ENCODE measurements at regions not wholly inside any gene's neighbourhood (a gene's known extent, or its start where the extent isn't known, plus 50 kb on each side); places are given as distances from the start of the nearest gene placed in this dataset.

DNA sequence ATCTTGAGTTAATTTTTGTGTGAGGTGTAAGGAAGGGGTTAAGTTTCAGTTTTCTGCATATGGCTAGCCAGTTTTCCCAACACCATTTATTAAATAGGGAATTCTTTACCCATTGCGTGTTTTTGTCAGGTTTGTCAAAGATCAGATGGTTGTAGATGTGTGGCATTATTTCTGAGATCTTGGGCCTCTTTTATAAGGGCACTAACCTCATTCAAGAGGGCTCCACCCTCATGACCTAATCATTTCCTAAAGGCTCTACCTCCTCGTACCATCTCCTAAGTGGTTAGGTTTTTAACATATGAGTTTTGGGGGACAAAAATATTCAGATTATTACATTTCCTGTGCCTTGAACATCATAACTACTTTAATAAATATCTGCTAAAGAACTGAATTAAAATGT lies 510.9 kb downstream of the UTRN start:
- no peak for DNase-seq
- in situ Hi-C loops (cut with MboI; ENCODE audit: low pct_unique_long_range_greater_than_20kb, low sequenced_read_pairs), result no loop called here

DNA sequence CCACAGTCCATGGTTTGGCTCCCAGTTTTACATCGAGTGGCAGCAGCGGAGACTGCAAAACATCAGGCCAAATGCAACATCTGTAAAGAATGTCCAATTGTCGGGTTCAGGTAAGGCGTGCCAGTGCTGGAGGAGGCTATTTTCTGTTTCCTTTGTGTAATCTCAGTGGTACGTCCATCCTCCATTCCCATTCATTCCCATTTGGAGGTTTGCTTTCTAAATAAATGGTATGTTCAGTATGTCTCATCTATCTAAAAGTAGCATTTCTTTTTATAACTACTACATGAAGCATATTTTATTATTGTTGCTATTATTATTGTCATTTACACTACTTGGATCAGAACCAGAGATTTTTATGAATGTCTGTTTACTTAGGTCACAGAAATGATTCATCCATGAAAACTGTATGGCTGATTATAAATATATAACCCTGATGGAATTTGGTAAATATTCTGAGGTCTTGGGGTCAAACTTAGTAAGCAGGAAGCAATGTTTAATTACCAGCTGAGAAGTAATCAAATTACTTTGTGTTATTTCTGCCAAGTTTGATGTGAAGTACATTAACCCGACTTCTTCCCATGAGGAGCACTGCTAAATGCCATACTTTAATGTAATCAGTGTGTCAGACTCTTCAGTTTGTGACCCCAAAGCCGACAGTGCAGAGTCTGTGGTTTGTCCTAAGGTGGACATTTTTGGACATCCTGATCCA lies 512.9 kb downstream of the UTRN start:
- no peak for DNase-seq
- in situ Hi-C loops (cut with MboI; ENCODE audit: low pct_unique_long_range_greater_than_20kb, low sequenced_read_pairs), result no loop called here

DNA sequence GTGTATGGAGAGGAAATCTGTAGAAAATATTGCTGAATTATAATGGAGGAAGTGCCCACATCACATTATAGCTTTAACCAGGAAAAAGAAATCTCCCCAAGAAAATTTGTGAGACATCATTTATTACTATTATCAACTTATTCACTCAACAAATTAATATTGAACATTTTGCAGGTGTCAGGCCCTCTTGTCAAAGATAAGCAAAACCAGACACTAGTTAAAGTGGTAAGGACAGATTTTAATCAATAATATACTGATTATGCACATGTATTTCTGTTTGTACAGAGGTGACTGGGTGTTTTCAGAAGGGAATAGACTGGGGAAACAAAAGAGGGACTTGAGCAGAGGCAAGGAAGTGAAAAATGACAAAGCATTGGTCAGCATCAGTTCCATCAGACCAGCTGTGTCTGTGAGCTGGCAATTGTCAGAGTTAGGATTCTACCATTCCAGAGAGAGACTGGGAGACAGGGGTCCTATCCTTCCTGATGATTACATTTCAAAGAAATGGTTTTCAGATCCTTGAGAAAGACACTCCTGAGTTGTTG lies 519.2 kb downstream of the UTRN start:
- in situ Hi-C loops (cut with MboI; ENCODE audit: low pct_unique_long_range_greater_than_20kb, low sequenced_read_pairs), result no loop called here
- no peak for DNase-seq

DNA sequence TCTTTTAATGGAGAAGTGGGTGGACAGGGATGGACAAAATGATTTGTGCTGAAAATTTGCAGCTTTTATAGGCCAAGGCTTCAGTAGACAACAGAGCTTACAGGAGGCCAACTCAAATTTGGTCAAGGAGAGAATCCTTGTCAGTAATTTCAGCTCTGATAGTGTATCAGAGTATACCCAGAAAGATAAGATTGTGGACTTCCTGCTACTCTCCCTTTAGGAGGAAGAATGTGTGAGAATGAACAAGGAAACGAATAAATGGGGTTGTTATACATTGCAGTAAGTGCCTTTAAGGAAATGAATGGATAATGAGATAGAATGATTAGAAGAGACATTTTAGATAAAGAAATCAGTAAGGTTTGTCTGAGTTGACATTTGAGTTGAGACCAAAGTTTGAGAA lies 519.9 kb downstream of the UTRN start:
- in situ Hi-C loops (cut with MboI; ENCODE audit: low pct_unique_long_range_greater_than_20kb, low sequenced_read_pairs), result no loop called here
- no peak for DNase-seq

DNA sequence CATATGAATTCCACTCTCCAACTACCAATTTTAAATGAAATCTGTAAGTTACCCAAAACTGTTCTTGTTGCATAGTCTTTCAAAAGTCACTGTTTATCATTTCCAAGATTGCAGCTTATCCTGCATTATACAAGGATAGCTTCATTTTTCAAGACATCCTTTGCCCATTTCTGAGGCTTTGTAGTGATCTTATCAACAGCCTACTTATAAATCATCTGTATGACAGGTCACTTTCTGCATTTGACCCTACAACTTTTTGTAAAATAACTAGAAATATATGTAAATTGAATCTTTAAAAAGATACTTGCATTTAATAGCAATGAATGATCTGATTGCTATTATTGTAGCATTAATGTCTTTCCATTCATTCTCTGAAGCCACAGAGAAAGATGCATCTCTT lies 521.1 kb downstream of the UTRN start:
- no peak for DNase-seq
- in situ Hi-C loops (cut with MboI; ENCODE audit: low pct_unique_long_range_greater_than_20kb, low sequenced_read_pairs), result no loop called here

DNA sequence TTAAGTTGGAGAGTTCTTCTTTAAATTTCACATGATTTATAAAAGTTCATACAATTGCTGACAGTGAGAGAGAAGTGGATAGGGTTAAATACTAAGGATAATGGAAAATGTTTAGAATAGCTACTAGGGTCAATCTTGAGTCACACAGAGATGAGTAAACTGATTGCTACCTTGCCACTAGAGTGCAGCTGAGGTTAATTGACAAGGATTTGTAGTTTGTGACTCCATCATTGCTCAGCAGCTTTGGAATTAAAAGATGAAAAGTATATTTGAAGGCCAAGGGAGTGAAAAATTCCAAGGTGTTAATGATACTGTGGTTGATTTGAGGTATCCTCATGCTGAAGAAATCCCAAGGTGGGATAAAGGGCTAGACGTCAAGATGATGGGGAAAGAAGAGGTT lies 524.0 kb downstream of the UTRN start:
- DNase-seq, result no peak

DNA sequence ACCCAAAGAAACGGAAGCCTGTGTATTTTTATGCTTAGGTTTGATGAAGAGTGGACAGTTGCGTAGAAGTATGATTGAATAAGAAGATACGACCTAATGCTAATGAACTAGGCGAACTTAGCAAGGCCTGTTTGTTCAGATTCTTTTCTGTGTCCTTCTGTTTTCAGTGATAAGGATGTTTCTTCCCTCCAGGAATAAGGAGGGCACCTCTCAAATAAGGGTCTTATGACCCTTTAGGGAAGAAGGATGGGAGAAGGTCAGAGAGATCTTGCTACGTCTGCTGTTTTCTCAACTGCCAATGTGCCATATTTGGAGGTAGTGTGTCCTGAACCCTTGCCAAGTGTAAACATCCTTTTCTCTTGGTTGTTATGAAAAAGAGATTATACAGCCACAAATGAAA lies 524.8 kb downstream of the UTRN start:
- DNase-seq, result no peak
- in situ Hi-C loops (cut with MboI; ENCODE audit: low pct_unique_long_range_greater_than_20kb, low sequenced_read_pairs), result no loop called here

More for the DNA sequence above, 524.0 kb downstream of the UTRN start:
- in situ Hi-C loops (cut with MboI; ENCODE audit: low pct_unique_long_range_greater_than_20kb, low sequenced_read_pairs), result no loop called here

DNA sequence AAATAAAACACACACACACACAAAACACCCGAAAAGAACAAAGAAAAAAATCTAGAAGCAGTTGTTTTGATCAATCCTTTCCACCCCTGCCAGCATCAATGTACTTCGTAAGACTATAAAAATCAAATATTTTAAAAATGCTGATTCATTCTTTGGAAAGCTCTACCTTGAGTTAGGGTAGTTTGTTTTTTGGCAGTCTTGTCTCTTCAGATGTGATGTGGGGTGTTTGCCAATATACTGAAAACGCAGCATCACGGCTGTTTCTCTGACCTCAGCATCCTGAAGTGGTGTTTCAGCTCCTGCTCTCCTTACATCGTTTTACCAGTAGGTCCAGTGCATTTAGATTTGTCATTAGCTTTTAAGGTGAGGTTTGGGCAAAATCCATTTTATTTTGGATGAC lies 526.0 kb downstream of the UTRN start:
- DNase-seq, result no peak
- in situ Hi-C loops (cut with MboI; ENCODE audit: low pct_unique_long_range_greater_than_20kb, low sequenced_read_pairs), result no loop called here

DNA sequence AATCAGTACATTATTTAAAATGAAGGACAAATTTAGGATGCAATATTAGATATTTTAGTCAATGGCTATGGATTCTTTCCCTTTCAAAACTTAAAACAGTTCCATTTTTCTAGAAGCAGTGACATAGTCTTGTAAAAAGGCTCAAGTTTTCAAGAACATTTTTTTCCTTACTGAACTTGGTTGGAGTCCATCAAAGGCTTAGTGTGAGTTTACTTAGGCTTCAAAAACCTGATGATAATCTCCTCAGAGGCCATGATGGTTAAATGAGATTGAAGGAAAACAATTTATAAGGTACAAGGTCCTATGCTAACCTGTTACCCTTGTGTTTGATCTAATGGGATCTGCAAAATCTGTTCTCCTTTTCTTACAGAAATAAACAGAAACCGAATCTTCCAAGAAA lies 531.8 kb downstream of the UTRN start:
- in situ Hi-C loops (cut with MboI; ENCODE audit: low pct_unique_long_range_greater_than_20kb, low sequenced_read_pairs), result no loop called here
- no peak for DNase-seq

DNA sequence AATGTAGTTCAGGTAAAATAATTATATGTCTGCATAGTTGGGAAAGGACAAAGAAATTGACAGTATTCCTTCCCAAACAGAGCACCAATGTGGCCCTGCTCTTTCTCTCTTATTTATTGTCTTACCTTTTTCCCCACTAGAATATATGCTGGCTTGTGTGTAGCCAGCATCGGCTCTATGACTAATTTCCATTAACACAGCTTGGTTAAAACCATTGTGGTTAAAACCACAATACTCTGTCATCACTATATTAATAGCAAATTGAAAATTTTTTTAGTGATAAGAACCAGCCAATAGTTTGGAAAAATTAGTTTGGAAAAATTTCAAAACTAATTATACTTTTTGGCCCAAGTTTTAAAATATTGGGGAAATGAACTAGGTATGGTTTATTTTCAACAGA lies 535.1 kb downstream of the UTRN start:
- in situ Hi-C loops (cut with MboI; ENCODE audit: low pct_unique_long_range_greater_than_20kb, low sequenced_read_pairs), result no loop called here
- DNase-seq, result no peak

DNA sequence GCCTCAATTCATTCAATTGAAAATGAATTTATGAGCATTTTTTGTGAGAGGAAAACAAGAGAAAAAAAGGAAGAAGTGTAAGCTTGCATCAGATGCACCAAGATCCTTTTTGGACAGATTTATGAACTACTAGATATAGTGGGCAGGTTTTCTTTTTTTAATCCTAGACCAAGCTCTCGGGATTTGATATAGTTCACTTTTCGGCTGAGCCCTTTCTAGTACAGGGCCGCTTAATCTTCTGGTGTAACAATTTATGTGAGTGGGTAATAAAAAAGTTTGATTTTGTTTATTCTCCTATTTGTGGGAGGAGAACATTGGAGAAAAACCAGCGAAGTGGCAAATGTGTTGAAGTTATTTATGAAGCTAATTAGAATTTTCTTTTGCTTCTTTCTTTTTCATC lies 538.0 kb downstream of the UTRN start:
- DNase-seq, result no peak
- in situ Hi-C loops (cut with MboI; ENCODE audit: low pct_unique_long_range_greater_than_20kb, low sequenced_read_pairs), result no loop called here

DNA sequence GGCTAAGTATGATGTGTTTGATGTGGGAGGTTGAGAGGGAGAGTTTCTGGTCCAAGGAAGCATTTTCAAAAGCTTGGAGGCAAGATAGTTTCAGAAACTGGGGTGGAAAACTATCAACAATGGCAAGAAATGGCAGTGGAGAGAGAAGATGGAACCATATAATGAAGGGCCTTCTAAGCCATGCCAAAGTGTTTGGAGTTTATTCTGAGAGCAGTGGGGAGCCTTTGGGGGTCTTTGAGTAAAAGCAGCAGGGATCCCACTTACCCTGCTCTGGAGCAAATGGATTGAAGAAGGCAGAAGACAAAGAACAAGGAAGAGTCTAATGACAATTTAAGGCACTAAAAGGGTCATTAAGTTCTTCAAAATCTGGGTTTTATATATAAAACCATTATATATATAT lies 538.9 kb downstream of the UTRN start:
- no peak for DNase-seq
- in situ Hi-C loops (cut with MboI; ENCODE audit: low pct_unique_long_range_greater_than_20kb, low sequenced_read_pairs), result no loop called here

DNA sequence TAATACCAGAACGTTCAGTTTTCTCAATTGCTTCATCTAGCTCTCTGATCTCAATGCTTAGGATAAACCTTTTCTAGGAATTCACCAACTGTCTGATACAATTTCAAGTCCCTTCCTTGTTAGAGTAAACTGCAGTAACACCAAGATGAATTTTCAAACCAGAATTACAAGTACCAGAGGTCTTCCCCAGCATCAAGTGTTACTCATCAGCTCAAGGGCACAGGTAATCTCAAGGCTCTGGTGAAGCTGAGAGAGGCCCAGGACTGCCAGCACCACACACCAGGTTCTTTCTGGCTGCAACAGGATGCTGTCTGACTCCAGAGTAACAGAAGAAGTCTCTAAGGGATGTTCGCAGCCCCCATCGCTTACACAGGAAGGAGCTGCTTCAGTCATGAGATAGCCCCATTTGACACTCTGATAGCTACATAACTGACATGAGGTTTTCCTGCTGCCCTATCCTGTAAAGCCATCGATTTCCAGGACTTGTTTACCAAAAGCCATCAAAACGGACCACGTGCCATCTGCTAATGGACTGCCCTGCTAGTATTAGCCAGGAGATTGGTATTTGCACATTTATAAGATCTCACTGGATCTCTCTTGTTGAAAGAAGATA lies 549.4 kb downstream of the UTRN start:
- no peak for DNase-seq
- in situ Hi-C loops (cut with MboI; ENCODE audit: low pct_unique_long_range_greater_than_20kb, low sequenced_read_pairs), result no loop called here

DNA sequence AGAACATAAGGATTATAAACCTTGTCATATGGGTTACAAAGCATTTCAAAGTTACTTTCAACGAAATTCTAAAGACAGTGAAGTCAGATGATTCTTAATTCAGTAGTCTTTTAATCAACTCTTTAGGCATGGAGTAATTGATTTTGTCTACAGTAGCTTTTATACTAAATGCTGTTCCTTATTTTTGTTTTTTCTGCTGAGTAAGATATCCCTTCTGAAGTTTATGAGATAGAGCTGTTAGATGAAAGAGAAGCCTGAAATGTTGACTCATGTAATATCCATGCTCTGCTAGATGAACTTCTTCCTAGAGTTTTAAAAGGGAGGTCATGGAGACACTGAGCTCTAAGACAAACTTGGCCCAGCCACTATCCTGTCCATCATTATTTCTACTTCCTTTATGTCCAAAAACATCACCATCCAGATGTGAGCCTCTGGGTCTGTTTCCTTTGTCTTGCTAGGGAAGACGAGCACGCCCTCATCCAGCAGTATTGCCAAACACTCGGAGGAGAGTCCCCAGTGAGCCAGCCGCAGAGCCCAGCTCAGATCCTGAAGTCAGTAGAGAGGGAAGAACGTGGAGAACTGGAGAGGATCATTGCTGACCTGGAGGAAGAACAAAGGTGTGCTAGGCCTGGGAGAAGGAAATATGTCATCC lies 550.3 kb downstream of the UTRN start:
- DNase-seq, result no peak
- in situ Hi-C loops (cut with MboI; ENCODE audit: low pct_unique_long_range_greater_than_20kb, low sequenced_read_pairs), result no loop called here

DNA sequence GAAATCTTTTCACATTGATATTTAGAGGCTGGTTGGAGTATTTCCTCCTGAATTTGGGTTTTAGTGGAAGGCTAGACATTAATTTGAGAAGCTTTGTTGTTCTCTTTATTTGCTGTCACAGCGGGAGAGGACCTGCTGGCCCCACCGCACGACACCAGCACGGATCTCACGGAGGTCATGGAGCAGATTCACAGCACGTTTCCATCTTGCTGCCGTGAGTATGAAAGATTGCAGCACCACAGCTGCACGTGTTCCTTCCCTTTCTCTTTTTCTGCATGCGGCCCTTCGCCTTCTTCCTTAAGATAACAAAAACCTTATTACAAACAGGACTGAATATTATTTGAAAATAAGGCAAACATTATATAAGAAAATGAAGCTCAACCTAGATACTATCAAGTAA lies 555.5 kb downstream of the UTRN start:
- no peak for DNase-seq
- in situ Hi-C loops (cut with MboI; ENCODE audit: low pct_unique_long_range_greater_than_20kb, low sequenced_read_pairs), result no loop called here

DNA sequence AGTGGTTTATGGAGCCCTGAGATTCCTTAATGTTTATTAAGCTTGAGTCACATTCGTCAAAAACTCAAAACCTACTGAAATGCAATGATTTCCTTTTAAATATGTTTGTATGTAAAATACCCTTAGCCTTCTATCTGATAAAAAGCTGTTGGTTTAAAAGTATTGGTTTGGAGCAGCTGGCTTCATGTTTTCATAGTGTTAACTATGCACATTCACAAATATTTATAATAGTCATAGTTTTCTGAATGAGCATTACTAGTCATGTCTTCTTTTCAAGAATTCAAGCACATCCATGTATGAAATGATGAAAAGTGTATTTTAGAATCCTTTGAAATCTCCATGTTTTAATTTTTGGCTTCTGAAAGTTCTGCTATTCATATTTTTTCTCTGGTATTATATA lies 558.6 kb downstream of the UTRN start:
- DNase-seq, result no peak
- in situ Hi-C loops (cut with MboI; ENCODE audit: low pct_unique_long_range_greater_than_20kb, low sequenced_read_pairs), result no loop called here

DNA sequence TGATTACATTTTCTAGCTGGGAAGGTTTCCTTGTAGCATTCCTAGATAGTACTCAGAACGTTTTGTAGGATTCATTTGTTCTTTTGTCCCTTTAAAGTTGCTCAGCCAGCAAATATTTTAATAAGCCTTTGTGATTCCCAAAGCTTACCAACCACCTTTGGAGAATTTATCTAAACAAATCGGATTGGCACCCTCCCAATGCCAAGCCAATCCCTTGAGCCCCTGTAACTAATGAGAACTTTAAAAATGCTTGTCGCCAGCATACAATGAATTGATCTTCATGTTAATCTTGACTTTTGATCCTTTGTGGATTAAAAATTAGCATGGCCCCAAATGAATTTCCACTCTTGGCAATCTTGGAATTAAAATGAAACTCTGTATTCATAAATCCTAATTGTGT lies 559.5 kb downstream of the UTRN start:
- no peak for DNase-seq
- in situ Hi-C loops (cut with MboI; ENCODE audit: low pct_unique_long_range_greater_than_20kb, low sequenced_read_pairs), result no loop called here

DNA sequence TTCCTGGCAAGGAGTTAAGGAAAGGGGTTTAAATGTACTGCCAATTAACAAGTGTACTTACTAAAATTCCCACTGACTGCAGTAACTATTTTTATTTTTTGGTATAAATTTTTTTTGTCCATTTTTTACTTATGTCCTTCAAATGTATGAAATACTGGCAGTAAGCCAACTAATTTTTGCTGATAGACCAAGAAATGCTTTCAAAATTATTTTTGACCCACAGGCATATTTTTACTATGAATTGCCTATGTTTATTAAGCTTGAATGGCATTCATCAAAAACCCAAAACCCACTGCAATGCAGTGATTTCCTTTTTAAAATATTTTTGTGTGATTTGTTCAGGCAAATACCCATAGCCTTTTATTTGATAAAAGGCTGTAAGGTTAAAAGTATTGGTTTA lies 560.1 kb downstream of the UTRN start:
- in situ Hi-C loops (cut with MboI; ENCODE audit: low pct_unique_long_range_greater_than_20kb, low sequenced_read_pairs), result no loop called here
- DNase-seq, result no peak

DNA sequence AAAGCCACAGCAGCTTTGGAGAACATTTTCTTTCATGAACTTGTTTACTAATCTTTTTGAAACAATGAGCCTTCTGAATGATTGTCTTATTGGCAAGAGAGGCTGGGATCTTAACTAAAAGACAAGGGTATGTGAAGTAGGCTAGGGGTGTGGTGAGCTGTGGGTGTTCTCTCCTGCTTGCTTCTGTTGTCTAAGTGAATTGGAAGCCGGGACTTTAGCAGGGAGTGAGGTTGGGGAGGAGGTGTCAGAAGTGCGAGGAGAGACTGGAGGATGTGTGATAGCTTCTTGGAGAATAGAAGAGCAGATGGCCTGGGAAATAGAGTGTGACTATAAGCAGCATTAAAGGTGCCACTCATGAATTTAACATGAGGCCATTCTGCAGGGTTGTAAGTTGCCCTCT lies 562.8 kb downstream of the UTRN start:
- DNase-seq, result no peak
- in situ Hi-C loops (cut with MboI; ENCODE audit: low pct_unique_long_range_greater_than_20kb, low sequenced_read_pairs), result no loop called here

DNA sequence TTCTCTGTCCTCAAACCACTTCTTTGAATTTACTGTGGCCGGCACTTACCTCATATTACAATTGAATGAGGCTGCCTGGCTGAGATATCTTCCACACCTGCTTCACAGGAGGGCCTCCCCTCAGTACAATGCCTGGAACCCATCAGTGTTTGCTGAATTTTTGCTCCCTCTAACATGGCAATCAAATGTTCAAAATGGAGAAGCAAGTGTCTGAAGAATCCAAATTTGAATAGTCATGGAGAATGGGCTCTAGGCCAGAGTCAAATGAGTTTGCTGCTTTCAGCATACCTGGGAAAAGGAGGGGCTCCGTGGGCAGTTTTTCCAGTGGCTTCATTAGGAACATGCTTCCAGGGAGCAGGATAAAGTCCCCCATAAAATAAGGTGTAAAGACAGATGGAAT lies 564.8 kb downstream of the UTRN start:
- DNase-seq, result no peak
- in situ Hi-C loops (cut with MboI; ENCODE audit: low pct_unique_long_range_greater_than_20kb, low sequenced_read_pairs), result no loop called here

DNA sequence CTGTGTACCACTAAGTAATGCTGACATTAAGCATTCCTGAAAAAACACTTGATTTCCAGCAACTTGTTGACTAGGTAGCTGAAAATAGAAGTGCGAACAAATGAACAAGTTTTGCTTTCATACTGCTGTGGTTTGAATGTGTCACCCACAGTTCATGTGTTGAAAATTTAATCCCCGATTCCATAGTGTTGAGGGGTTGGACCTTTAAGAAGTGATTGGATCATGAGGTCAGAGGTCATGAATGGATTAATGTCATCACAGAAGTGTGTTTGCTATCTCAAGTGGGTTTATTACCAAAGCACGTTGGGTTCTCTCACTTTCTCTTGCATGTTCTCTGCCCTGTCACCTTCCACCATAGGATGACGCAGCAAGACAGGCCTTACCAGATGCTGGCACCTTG lies 568.5 kb downstream of the UTRN start:
- in situ Hi-C loops (cut with MboI; ENCODE audit: low pct_unique_long_range_greater_than_20kb, low sequenced_read_pairs), result no loop called here

More for the DNA sequence above, 568.5 kb downstream of the UTRN start:
- DNase-seq, result no peak
